Smooth muscle cell (in vitro differentiated cells): ENCODE measurements at regions not wholly inside any gene's neighbourhood (a gene's known extent, or its start where the extent isn't known, plus 50 kb on each side); places are given as distances from the start of the nearest gene placed in this dataset.

Experiments
- DNase-seq: peaks from one replicate; lab custom pipeline; 2025; ENCODE audit not compliant: unreplicated experiment; lab: John Stamatoyannopoulos, UW
- H2AFZ ChIP-seq: fragments of 200-600 bp; sonication (generic); 2 replicates; pipeline ENCODE4 v1.6.0; 2016; ENCODE audit warnings: antibody characterized with exemption, low read depth, mild to moderate bottlenecking
- H3F3A ChIP-seq: fragments of 200-600 bp; sonication (generic); 2 replicates; pipeline ENCODE4 v1.6.0; 2017; ENCODE audit warnings: antibody characterized with exemption, low read depth
- H3K27ac ChIP-seq: fragments of 200-600 bp; sonication (generic); 2 replicates; pipeline ENCODE4 v1.5.1; 2016; ENCODE audit warnings: low read depth, mild to moderate bottlenecking
- H3K27me3 ChIP-seq: fragments of 200-600 bp; sonication (generic); 2 replicates; pipeline ENCODE4 v1.6.1; 2016; ENCODE audit warnings: low read depth, mild to moderate bottlenecking
- H3K36me3 ChIP-seq: fragments of 200-600 bp; sonication (generic); 2 replicates; pipeline ENCODE4 v1.5.1; 2016; ENCODE audit warnings: low read depth
- H3K4me1 ChIP-seq: fragments of 200-600 bp; sonication (generic); 2 replicates; pipeline ENCODE4 v1.5.1; 2016; ENCODE audit warnings: low read depth
- H3K4me2 ChIP-seq: fragments of 200-600 bp; sonication (generic); 2 replicates; pipeline ENCODE4 v1.6.0; 2016; ENCODE audit warnings: mild to moderate bottlenecking
- H3K4me3 ChIP-seq: fragments of 200-600 bp; sonication (generic); 2 replicates; pipeline ENCODE4 v1.5.1; 2016; ENCODE audit warnings: mild to moderate bottlenecking
- H3K79me2 ChIP-seq: fragments of 200-600 bp; sonication (generic); 2 replicates; pipeline ENCODE4 v1.6.0; 2016; ENCODE audit warnings: low read depth, mild to moderate bottlenecking
- H3K9ac ChIP-seq: fragments of 200-600 bp; sonication (generic); 2 replicates; pipeline ENCODE4 v1.6.0; 2016; ENCODE audit warnings: low read depth
- H3K9me3 ChIP-seq: fragments of 200-600 bp; sonication (generic); replicated peaks from 2 replicates; pipeline ENCODE4 v1.5.1; 2016; ENCODE audit warnings: low read depth
- H4K20me1 ChIP-seq: fragments of 200-600 bp; sonication (generic); 2 replicates; pipeline ENCODE4 v1.6.0; 2016; ENCODE audit warnings: low read depth
- WGBS: methylation state at CpG from one replicate; pipeline ENCODE4 v1.1.7; 2016; ENCODE audit warnings: low lambda C conversion rate; 5-methylcytosine and 5-hydroxymethylcytosine counted together
- TF ChIP-seq, protein P1 (sequence below): fragments of 200-600 bp; sonication (generic); IDR thresholded peaks from 2 replicates; pipeline ENCODE4 v1.5.1; 2017; ENCODE audit warnings: borderline replicate concordance, mild to moderate bottlenecking, antibody characterized with exemption; ENCODE audit not compliant: insufficient read depth, poor library complexity, severe bottlenecking

DNA sequence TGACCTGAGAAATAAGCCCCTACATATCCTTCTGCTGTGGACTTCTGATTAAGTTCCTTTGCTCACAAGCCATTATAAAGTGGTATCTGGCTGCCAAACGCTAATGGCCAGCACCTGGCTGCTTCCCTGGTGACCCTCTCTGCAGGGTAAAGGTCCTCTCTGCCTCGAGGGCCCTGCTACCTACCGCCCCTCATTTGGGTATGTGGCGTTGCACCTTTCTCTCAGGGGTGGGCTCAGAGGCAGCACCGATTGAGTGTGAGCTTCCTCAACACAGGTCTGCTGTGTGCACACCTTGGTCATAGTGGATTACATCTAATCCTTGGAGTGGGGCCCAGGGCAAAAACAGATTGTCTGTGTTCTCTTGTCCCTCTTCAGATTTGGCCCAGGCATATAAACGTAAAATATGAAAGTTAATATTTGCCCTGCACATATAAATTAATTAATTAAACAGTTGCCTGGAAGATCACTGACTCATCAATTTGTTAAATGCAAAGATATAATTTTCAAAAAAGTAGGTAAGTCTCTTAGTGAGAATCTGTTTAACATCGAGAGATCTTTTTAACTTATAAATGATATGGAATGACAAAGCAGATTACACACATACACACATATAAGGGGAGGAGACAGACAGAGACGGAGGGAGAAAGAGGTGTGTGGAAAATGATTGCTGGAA lies 174.5 kb upstream of the SMIM31 start:
- DNase-seq: no peak
- no peaks in the 10 kb centered on the region for H3K27me3 ChIP-seq

GRCh38 chr4:164591666-164592065 lies 162.3 kb upstream of the SMIM31 start:
- Histone ChIP-seq H3F3A (no peaks in the 10 kb centered on the region), H3K27ac (no peak overlapping the region), H3K27me3 (no peaks in the 10 kb centered on the region), H3K36me3 (no peaks in the 10 kb centered on the region), H4K20me1 (no peaks in the 10 kb centered on the region), H3K4me3 (no peak overlapping the region), H2AFZ (no peak overlapping the region), H3K9me3 (no peaks in the 10 kb centered on the region), H3K79me2 (no peaks in the 10 kb centered on the region), H3K4me1 (no peaks in the 10 kb centered on the region), H3K4me2 (no peak overlapping the region), H3K9ac (no peak overlapping the region)
- TF ChIP-seq, protein P1, sequence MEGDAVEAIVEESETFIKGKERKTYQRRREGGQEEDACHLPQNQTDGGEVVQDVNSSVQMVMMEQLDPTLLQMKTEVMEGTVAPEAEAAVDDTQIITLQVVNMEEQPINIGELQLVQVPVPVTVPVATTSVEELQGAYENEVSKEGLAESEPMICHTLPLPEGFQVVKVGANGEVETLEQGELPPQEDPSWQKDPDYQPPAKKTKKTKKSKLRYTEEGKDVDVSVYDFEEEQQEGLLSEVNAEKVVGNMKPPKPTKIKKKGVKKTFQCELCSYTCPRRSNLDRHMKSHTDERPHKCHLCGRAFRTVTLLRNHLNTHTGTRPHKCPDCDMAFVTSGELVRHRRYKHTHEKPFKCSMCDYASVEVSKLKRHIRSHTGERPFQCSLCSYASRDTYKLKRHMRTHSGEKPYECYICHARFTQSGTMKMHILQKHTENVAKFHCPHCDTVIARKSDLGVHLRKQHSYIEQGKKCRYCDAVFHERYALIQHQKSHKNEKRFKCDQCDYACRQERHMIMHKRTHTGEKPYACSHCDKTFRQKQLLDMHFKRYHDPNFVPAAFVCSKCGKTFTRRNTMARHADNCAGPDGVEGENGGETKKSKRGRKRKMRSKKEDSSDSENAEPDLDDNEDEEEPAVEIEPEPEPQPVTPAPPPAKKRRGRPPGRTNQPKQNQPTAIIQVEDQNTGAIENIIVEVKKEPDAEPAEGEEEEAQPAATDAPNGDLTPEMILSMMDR: no peak
- WGBS: 75% methylated on average over 6 of the region's 6 CpGs
- DNase-seq: no peak

More for the DNA sequence above, 174.5 kb upstream of the SMIM31 start:
- H4K20me1 ChIP-seq: no peaks in the 10 kb centered on the region
- no peak overlapping the region for H3K9ac ChIP-seq
- H2AFZ ChIP-seq: no peak overlapping the region
- H3F3A ChIP-seq: no peaks in the 10 kb centered on the region
- H3K79me2 ChIP-seq: no peaks in the 10 kb centered on the region
- TF ChIP-seq, protein P1: no peak
- H3K4me3 ChIP-seq: no peak overlapping the region
- 84% methylated on average over 8 of the region's 8 CpGs for WGBS
- H3K27ac ChIP-seq: no peak overlapping the region
- no peaks in the 10 kb centered on the region for H3K4me1 ChIP-seq
- no peaks in the 10 kb centered on the region for H3K9me3 ChIP-seq
- no peak overlapping the region for H3K4me2 ChIP-seq
- H3K36me3 ChIP-seq: no peaks in the 10 kb centered on the region

DNA sequence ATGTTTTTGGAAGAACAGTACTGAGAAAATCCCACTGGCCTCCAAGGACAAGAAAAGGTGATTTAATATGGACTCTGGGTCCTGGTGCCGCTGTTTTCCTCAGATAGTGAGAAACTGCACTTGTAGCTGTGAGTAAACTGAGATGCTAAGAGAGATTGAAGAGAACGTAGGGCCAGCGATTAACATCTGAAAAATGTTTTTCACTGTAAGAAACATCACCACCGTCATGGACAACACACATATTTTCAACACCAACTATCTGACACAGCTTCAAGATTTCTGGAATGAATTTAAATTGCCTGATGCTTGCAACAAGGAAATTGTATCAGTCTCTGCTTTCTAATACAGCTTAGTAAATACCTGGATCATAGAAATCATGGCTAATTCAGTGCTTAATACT lies 158.2 kb upstream of the SMIM31 start:
- Histone ChIP-seq H3K4me1 (no peaks in the 10 kb centered on the region), H3K9ac (no peak overlapping the region), H3K4me2 (no peak overlapping the region), H3K4me3 (no peak overlapping the region), H4K20me1 (no peaks in the 10 kb centered on the region), H3K79me2 (no peaks in the 10 kb centered on the region), H3K27ac (no peak overlapping the region), H3K27me3 (no peaks in the 10 kb centered on the region), H3F3A (no peaks in the 10 kb centered on the region), H3K36me3 (no peaks in the 10 kb centered on the region), H2AFZ (no peak overlapping the region), H3K9me3 (no peaks in the 10 kb centered on the region)
- DNase-seq: no peak
- TF ChIP-seq, protein P1: no peak
- WGBS: 83% methylated on average over 4 of the region's 4 CpGs

GRCh38 chr4:164596318-164596878 lies 157.5 kb upstream of the SMIM31 start:
- DNase-seq: no peak
- TF ChIP-seq, protein P1: no peak
- Histone ChIP-seq H3K36me3 (no peaks in the 10 kb centered on the region), H3K9me3 (no peaks in the 10 kb centered on the region), H3K79me2 (no peaks in the 10 kb centered on the region), H3K27me3 (no peaks in the 10 kb centered on the region), H3K4me3 (no peak overlapping the region), H2AFZ (no peak overlapping the region), H4K20me1 (no peaks in the 10 kb centered on the region), H3K27ac (no peak overlapping the region), H3K4me1 (no peaks in the 10 kb centered on the region), H3F3A (no peaks in the 10 kb centered on the region), H3K4me2 (no peak overlapping the region), H3K9ac (no peak overlapping the region)
- 93% methylated on average over 17 of the region's 17 CpGs for WGBS
